NCI-H187 (cell line): ENCODE measurements at regions not wholly inside any gene's neighbourhood (a gene's known extent, or its start where the extent isn't known, plus 50 kb on each side); places are given as distances from the start of the nearest gene placed in this dataset.

Experiments
- DNase-seq, 2 experiments: peaks; one replicate each; lab custom pipeline; 2025; lab: John Stamatoyannopoulos, UW

DNA sequence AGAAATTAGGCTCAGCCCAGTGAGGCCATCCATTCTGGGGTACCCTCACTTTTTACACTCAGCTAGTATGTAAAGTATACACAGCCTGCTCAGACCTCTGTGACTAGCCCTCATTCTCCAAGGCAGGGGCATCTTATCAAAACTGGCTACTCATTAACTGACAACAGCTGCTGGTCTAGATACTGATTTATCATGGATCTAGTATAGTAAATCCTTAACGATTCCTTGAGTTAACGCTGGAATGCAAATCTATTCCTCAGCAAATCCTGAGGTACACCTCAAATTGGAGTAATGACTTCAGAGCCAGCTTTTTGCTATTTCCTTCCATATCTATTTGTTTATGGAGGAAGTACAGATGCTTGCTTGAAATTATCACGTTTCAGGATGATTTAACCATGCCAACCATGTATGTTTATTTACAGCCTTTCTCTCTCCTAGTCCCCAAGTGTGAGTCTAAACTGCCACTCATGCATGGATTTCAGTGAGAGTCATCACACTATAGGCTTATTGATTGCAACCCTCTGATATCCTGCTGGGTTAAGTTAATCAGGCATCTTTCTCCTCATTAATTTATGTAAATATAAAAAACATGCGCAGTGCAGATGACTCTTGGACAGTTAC is 70.2 kb upstream of the DOK6 start:
- no peak for DNase-seq

DNA sequence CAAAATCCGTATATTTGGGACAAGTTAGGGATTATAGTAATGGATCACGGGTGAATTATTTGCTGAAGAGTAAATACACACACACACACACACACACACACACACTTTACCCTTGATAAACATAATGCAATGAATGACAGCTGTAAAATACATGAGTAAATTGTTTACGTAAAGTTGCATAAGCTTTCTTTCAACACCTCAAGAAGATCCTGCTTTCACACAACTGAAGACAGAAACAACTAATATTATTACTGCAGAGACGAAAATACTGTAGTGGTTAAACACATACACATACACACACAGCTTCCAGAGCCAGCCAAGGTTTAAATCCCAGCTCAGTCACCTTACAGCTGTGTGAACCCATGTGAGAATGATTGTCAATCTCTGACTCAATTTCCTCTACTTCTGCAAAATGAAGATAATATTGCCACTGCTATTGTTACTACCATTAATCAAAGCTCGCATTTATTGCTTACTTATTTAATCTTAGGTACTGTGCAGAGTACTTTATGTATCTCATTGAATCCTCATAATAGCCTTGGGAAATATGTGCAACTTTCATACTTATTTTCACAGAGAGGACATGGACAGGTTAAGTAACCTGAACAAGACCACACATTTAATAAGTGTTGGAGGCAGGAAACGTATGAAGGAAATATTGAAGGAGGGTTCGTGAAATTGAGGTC is 50.6 kb upstream of the DOK6 start:
- DNase-seq, result no peak
